ENCODE measurements at regions not wholly inside any gene's neighbourhood (a gene's known extent, or its start where the extent isn't known, plus 50 kb on each side); places are given as distances from the start of the nearest gene placed in this dataset.

DNA sequence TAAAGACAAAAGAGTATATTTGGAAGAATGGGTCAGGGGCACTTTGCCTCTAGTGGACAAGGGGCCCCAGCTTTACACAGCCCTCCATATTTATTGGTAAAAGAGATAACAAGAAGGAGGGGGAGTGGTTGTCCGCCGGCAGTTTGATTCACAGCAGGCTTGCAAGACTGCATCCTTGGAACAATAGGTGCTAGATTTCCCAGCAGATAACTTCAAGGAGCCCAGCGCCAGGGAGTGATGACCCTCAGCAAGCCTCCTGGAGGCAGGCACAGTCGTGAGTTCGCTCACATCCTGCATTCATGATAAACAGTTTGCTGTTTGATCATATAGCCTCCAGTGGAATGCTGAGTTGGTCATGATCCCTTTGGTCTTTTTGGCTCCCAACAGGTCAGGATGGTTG, 67.8 kb upstream of the INCENP start:
- TF ChIP-seq REST (IDR thresholded peaks at IDR 0.05; ENCODE audit: insufficient read depth in 1 of 2, low read depth in 2 of 2, low read length in 2 of 2) = no peak
- TF ChIP-seq POLR2AphosphoS5 (IDR thresholded peaks at IDR 0.05; ENCODE audit: low read depth, low read length) = no peak
- no peak for TF ChIP-seq TAF1 (IDR thresholded peaks at IDR 0.05; ENCODE audit: borderline replicate concordance, insufficient read depth, low read length)
